ENCODE measurements at regions not wholly inside any gene's neighbourhood (a gene's known extent, or its start where the extent isn't known, plus 50 kb on each side); places are given as distances from the start of the nearest gene placed in this dataset.

- TF ChIP-seq CTCF (IDR thresholded peaks at IDR 0.05) (no peak), POLR2A (IDR thresholded peaks at IDR 0.05) (no peak)
Measured at GRCh38 chr16:51321251-51321650, 170.2 kb upstream of the SALL1 start.
